OCI-LY1 (cell line): ENCODE measurements at regions not wholly inside any gene's neighbourhood (a gene's known extent, or its start where the extent isn't known, plus 50 kb on each side); places are given as distances from the start of the nearest gene placed in this dataset.

Source experiments
- EZH2 ChIP-seq: fragments of 200-600 bp; sonication (generic), shearing (Covaris generic); IDR thresholded peaks from 2 replicates; pipeline ENCODE4 v1.8.0; 2017; ENCODE audit warnings: borderline replicate concordance, mixed run types, mild to moderate bottlenecking, antibody characterized with exemption, low read length, moderate library complexity, mixed read lengths
- TF ChIP-seq, protein P1 (sequence below): fragments of 200-600 bp; sonication (generic), shearing (Covaris generic); IDR thresholded peaks from 2 replicates; pipeline ENCODE4 v1.5.1; 2017; ENCODE audit warnings: mild to moderate bottlenecking, antibody characterized with exemption, low read length, moderate library complexity, mixed read lengths

DNA sequence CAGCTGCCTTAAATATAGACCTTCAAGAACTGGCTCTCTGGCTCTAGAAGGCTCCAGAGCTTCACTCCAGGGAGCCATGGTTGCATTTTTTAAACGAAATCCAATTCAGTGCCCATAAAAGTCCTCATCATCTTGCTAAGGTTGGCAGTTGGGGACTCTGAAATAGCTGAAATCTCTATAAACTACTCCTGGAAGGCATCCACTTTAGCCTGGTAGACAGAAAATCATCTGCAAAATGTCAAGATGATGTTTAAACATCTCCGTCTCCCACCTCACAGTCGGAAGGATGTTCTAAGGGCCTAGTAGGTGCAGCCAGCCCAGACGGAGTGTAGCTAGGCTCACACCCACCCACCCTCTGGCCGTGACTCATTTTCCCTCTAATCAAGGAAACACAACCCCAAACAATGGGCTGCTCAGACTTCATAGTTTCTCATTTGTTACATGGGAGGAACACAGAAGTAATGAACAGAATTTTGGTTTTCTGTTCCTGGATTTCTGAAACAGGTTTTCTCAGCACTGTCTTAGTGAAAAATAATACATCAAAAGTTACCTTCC lies 235.4 kb upstream of the KAZN start:
- TF ChIP-seq, protein P1, sequence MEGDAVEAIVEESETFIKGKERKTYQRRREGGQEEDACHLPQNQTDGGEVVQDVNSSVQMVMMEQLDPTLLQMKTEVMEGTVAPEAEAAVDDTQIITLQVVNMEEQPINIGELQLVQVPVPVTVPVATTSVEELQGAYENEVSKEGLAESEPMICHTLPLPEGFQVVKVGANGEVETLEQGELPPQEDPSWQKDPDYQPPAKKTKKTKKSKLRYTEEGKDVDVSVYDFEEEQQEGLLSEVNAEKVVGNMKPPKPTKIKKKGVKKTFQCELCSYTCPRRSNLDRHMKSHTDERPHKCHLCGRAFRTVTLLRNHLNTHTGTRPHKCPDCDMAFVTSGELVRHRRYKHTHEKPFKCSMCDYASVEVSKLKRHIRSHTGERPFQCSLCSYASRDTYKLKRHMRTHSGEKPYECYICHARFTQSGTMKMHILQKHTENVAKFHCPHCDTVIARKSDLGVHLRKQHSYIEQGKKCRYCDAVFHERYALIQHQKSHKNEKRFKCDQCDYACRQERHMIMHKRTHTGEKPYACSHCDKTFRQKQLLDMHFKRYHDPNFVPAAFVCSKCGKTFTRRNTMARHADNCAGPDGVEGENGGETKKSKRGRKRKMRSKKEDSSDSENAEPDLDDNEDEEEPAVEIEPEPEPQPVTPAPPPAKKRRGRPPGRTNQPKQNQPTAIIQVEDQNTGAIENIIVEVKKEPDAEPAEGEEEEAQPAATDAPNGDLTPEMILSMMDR, result no peak
- no peak for TF ChIP-seq EZH2
